VCaP (cell line): ENCODE measurements at regions not wholly inside any gene's neighbourhood (a gene's known extent, or its start where the extent isn't known, plus 50 kb on each side); places are given as distances from the start of the nearest gene placed in this dataset.
"Not testable (repeated sequence)": the region's sequence is repeated elsewhere in the genome, so short reads cannot be mapped to it uniquely, and the experiment has no call there.

Source experiments
- H3K27ac ChIP-seq: fragments of 450-650 bp; 2 replicates; pipeline ENCODE4 v1.5.1; 2017
- TF ChIP-seq, protein P1 (sequence below): fragments of 450-650 bp; conservative IDR thresholded peaks from 2 replicates; pipeline ENCODE4 v1.5.1; 2017; ENCODE audit warnings: mild to moderate bottlenecking, moderate library complexity

DNA sequence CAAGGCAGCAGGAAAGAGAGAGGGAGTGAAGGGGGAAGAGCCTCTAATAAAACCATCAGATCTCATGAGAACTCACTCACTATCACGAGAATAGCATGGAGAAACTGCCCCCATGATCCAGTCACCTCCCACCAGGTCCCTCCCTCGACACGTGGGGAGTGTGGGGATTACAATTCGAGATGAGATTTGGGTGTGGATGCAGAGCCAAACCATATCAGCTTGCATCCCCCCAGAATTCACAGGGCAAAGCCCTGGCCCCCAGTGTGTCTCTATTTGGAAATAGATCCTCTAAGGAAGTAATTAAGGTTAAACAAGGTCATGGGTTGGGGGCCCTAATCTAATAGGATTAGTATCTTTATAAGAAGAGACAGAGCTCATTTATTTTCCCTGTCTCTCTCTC lies 56.1 kb upstream of the TCL1A start:
- peak overlapping the region; percentile 26; the same call in 1 of the 2 replicates for H3K27ac ChIP-seq

DNA sequence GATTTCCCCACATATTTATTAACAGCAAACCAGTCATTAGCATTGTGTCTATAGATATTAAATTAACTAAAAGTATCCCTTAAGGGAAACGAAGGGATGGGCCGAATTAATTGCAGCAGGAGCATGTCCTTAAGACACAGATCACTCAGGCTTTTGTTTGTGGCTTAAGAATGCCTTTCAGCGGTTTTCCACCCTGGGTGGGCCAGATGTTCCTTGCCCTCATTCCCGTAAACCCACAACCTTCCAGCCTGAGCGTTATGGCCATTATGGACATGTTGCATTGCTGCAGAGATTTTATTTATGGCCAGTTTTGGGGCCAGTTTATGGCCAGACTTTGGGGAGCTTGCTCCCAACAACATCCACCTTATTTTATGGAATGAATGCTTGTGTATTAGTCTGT lies 55.5 kb upstream of the TCL1A start:
- not testable (repeated sequence) for H3K27ac ChIP-seq

More for the DNA sequence above, 56.1 kb upstream of the TCL1A start:
- TF ChIP-seq, protein P1, sequence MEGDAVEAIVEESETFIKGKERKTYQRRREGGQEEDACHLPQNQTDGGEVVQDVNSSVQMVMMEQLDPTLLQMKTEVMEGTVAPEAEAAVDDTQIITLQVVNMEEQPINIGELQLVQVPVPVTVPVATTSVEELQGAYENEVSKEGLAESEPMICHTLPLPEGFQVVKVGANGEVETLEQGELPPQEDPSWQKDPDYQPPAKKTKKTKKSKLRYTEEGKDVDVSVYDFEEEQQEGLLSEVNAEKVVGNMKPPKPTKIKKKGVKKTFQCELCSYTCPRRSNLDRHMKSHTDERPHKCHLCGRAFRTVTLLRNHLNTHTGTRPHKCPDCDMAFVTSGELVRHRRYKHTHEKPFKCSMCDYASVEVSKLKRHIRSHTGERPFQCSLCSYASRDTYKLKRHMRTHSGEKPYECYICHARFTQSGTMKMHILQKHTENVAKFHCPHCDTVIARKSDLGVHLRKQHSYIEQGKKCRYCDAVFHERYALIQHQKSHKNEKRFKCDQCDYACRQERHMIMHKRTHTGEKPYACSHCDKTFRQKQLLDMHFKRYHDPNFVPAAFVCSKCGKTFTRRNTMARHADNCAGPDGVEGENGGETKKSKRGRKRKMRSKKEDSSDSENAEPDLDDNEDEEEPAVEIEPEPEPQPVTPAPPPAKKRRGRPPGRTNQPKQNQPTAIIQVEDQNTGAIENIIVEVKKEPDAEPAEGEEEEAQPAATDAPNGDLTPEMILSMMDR: no peak

DNA sequence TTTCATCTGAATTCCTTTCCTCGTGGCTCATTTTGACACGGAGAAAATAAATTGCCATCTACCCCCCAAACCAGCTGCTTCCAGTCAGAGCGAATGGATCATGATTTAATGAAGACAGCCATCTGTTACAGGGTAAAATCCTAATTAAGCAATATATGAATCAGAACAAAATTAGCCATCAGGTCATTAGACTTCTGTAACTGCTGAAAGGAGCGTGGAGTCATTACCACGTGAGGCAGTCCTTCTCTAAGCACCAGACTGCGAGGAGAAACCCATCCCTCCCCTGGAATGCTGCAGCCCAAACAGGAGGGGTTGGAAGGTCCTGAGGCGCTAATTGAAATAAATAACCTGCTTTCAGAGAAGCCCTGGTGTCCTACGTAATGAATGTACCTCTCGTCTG lies 51.1 kb upstream of the TCL1A start:
- no peak overlapping the region for H3K27ac ChIP-seq
- TF ChIP-seq, protein P1: no peak

DNA sequence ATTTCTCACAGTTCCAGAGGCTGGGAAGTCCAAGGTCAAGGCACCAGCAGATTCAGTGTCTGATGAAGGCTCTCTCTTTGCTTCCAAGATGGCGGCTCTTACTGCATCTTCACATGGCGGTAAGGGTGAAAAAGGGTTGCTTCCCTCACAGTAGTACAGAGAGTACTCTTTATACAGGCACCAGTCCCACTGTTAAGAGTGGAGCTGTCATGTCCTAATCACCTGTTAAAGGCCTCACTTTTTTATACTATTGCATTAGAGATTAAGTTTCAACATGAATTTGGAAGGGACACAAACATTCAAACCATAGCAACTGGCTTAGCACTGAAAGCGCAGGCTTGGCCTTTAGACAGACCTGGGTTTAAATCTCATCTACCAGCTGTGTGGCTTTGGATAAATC lies 50.0 kb upstream of the TCL1A start:
- H3K27ac ChIP-seq: no peak overlapping the region
- TF ChIP-seq, protein P1: no peak
